EL (cell line): ENCODE measurements at regions not wholly inside any gene's neighbourhood (a gene's known extent, or its start where the extent isn't known, plus 50 kb on each side); places are given as distances from the start of the nearest gene placed in this dataset.

Experiments
- DNase-seq: peaks from one replicate; pipeline ENCODE4 v3.0.0-alpha.2; 2016

GRCh38 chr21:43301409-43302061 is 125.4 kb downstream of the SIK1 start:
- no peak for DNase-seq

DNA sequence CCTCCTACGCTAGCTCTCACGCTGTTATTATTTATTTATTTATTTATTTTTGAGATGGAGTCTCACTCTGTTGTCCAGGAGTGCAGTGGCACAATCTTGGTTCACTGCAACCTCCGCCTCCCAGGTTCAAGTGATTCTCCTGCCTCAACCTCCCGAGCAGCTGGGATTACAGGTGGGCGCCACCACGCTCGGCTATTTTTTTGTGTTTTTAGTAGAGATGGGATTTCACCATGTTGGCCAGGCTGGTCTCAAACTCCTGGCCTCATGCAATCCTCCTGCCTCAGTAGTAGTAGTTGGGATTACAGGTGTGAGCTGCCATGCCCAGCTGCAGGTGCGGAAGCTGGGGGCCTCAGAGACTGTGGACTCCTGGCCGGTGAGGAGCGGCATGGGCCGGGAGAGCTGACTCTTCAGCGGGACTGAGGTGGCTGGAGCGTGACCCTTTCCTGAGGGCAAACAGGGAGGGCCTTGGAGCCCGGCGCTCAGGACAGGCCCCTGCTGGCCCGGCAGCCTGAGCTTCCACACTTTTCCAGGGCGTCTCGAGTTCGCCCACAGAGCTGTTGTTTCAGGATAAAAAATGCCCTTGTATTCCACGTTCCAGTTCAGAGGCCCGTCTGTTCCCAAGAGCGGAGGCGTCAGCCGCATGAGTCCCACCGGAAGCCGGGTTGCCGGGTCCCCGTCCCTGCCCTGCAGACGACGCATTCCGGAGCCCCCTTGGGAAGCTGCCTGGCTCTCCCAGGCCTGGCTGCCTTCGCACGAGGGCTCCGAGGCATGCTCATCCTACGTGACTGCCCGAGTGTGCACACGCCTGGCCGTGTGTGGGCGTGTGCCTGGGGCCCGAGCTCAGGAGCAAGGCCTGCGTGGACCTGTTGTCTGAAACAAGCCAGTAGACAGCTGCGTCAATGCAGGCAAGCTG is 126.2 kb downstream of the SIK1 start:
- no peak for DNase-seq

GRCh38 chr21:43299441-43300277 is 127.3 kb downstream of the SIK1 start:
- DNase-seq = no peak

DNA sequence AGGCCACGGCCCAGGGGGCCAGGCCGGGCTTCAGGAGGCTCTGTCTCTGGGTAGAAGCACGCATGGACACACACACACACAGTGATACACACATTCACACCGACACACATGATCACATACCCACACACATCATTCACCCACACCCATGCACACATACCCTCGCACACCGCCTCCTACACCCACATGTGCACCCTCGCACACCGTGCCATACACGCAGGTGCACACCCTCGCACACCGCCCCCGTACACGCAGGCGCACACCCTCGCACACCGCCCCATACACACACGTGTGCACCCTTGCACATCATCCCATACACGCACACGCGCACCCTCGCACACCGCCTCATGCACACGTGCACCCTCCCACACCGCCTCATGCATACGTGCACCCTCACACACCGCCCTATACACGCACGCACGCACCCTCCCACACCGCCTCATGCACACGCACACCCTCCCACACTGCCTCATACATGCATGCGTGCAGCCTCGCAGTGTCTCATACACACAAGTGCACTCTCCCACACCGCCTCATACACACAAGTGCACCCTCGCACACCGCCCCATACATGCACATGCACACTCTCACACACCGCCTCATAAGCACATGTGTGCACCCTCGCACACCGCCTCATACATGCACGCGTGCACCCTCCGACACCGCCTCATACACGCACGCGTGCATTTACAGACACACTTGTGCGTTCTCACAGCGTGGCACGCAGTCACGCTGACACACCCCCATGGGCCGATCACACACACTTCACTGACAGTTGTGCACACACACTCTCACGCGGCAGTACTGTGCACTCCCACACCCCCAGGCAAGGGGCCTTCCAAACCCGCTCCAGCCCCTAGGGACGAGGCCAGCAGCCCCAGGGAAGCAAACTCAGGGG is 128.1 kb downstream of the SIK1 start:
- no peak for DNase-seq

- DNase-seq = no peak
Measured at GRCh38 chr21:43297989-43298388, 128.9 kb downstream of the SIK1 start.

- no peak for DNase-seq
Measured at GRCh38 chr21:43297391-43297981, 128.7 kb downstream of the CRYAA start.

DNA sequence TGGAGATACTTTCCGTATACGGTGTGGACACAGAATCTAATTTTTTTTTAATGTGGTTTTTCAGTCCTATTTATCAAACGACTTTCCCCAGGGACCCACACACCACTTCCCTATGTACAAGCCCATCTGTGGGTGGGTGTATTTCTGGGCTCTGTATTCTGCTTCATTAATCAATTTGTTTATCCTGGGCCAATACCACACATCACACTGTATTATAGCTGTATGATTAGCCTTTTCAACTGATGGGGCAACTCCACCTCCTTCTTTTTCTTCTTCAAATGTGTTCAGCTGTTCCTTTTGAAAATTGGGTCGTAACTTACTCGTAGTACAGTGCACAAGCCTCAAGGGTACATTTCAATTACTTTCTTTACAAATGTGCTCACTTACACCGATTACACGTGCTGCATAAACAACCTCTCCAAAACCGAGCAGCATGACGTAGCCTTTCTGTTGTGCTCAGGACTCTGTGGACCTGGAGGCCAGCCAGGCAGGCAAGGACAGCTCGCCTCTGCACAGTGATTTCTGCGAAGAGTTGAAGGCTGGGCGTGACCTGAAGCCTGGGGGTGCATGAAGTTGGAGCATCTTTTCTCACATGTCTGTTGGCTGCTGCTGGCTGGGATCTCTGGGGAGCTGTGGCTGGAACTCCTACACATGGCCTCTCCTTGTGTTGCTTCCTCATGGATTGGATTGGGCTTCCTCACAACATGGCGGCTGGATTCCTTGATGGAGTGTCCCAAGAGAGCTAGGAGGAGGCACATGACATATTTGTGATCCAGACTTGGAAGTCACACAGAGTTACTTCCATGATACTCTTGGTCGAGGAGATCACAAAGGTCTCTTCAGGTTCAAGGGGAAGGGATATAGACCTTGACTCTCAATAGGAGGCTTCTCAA is 126.5 kb downstream of the CRYAA start:
- DNase-seq = no peak

- DNase-seq = no peak
Measured at GRCh38 chr21:43294194-43294902, 125.5 kb downstream of the CRYAA start.

- no peak for DNase-seq
Measured at GRCh38 chr21:43292866-43293142, 124.0 kb downstream of the CRYAA start.

GRCh38 chr21:43292041-43292865 is 123.4 kb downstream of the CRYAA start:
- no peak for DNase-seq

DNA sequence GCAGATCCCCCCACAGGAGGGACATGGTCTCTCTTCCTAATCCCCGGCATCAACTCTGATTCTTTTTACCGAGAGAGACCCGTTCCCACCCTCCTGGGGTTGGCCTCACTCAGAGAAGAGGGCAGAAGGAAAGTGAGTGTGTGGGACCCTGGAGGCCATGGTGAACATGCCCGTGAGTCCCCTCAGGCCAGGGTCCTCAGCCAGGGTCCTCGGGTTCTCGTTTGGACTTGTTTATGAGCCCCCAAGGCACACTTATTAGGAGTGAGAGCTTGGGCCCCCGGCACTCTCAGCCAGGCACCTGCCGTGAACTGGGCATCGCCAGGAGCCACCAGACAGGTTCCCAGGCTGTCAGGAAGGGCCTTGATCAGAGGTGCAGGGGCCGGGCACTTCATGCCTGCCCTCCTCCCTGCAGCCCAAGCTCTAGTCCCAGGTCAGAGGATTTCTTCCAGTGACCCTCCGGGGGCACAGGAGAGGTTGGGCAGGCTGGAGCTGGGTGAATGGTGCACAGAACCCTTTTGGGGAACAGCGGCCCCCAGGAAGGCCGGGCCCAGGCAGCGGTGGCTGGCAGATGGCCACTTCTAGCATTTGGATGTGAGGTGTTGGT is 122.6 kb downstream of the CRYAA start:
- DNase-seq = no peak

GRCh38 chr21:43290421-43291346 is 121.9 kb downstream of the CRYAA start:
- DNase-seq = no peak

DNA sequence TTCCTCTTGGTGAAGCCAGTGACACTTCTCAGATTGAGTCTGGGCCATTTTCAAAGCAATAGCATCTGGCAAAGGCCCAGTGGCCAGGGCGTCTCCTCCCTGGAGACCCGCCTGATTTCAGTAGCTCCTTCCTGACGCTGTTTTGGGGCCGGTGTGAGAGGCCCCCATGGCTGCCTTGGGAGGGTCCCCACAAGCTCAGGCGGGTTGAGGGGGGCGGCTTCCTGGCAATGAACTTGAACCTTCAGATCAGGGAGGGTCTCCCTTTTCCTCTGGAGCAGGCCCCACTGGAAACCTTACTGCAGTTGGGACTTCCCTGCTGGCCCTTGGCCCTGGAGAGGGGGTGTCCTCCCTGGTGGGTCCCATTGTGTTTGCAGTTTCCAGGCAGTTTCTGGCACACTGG is 121.2 kb downstream of the CRYAA start:
- no peak for DNase-seq

GRCh38 chr21:43289442-43289841 is 120.6 kb downstream of the CRYAA start:
- DNase-seq = no peak

- DNase-seq = no peak
Measured at GRCh38 chr21:43287795-43288755, 119.3 kb downstream of the CRYAA start.

- DNase-seq = no peak
Measured at GRCh38 chr21:43287111-43287760, 118.4 kb downstream of the CRYAA start.
